HG03066 (cell line): ENCODE measurements at regions not wholly inside any gene's neighbourhood (a gene's known extent, or its start where the extent isn't known, plus 50 kb on each side); places are given as distances from the start of the nearest gene placed in this dataset.
"Not testable (repeated sequence)": the region's sequence is repeated elsewhere in the genome, so short reads cannot be mapped to it uniquely, and the experiment has no call there.

Experiments
- ATAC-seq: cut with Tn5 transposase; IDR thresholded peaks from one replicate; pipeline ENCODE4 v1.9.1; 2021; ENCODE audit warnings: low read depth; ENCODE audit not compliant: unreplicated experiment

DNA sequence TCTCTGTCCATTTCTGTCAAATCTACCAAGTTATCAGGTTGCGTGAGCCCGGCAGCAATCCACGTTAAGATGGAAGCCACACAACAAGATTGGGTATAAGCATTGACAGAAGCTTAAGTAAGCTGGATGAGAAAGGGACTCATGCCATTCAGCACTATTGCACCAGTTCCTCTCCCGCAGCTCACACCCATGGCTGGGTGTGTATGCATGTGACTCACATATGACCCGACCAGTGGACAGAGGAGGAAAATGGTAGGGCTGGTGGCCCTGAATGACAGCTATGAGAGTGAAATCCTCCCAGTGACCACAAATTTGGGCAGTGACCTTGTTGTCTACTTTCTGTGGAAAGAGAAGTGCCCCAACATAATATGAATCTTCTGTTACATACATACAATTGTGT, 113.5 kb downstream of the OTOR start:
- ATAC-seq = no peak

DNA sequence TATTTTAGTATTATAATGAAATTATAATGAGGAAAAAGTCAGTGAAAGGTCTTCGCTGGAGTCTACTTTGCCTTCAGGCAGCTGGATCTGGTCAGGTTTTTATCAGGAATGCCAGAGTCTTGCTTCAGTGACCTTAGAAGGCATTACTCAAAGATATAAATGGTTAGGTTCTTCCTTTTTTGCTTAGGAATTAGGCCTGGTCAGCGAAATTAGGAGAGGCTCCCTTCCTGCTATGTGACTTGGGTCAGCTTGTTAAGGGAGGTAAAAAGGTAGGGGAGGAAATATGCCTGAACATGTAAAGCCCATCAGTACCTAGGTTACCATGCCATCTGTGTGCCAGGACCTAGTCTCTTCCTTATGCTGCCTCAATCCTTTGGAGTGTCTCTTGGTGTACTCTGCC, 115.1 kb downstream of the OTOR start:
- ATAC-seq = no peak

DNA sequence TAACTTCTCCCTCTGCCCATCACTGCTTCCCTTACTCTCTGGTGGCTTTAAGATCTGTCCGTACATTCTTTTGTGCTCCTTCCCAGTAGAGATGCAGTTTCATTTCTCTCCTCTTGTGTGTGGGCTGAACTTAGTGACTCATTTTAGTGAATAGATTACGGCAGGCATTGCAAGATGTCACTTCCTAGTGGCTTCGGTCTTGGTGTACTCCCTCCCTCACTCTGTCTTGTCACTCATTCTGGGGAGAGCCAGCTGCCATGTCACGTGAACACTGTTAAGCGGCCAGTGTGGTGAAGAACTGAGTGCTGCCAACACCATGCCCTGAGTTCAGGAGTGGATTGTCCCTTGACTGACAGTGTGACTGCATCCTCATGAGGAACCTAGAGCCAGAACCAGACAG, 115.9 kb downstream of the OTOR start:
- ATAC-seq = no peak

- ATAC-seq = no peak
These were observed 116.8 kb downstream of the OTOR start for GRCh38 chr20:16864963-16865362.

DNA sequence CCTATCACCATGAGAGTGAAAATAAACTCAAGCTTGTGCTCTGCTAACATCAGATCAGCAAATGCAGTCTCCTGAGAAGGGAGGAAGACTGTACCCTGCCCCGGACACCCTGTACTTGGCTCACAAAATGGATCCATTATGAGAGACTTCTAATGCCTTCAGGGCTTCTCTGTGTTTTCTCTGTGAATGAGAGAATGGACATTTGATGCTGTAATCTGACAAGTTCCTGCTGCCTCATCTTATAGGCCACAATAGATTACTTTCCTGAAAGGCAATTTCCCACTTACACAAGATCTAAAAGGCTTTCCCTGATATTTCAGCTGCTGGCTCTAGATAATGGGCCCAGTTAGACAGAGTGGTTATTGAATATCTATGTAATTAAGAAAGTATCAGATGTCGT, 117.2 kb downstream of the OTOR start:
- ATAC-seq = no peak

DNA sequence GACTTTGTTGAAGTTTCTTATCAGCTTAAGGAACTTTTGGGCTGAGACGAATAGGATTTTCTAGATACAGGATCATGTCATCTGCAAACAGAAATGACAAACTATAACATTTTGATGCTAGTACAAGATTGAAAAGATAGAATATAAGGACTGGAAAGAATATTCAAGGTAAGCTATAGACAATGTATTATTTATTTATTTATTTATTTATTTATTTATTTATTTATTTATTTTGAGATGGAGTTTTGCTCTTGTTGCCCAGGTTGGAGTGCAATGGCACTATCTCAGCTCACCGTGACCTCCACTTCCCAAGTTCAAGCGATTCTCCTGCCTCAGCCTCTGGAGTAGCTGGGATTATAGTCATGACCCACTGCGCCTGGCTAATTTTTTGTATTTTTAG, 125.0 kb downstream of the OTOR start:
- ATAC-seq = not testable (repeated sequence)

- no peak for ATAC-seq
These were observed 128.9 kb downstream of the OTOR start for GRCh38 chr20:16877053-16877554.

DNA sequence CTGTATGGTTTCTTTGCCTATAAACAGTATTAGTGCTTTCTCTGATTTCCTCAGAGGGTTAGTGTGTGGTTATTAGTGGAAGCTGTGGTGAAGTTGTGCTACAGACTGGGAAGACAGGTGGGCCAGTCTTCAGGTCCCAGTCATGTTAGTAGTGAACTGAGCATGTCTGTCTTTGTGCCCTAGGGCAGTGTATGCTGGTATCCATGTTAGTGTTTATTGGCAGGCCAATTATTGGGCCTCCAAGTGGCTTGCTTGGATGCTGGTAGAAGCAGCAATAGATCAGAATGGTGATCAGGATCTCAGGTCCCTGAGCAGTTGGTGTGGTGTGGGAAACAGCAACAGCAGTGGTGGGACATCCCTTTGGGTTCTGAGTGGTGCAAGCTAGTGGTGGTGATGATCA, 137.6 kb downstream of the OTOR start:
- ATAC-seq = no peak

GRCh38 chr20:16898433-16898832, 150.3 kb downstream of the OTOR start:
- ATAC-seq = no peak

DNA sequence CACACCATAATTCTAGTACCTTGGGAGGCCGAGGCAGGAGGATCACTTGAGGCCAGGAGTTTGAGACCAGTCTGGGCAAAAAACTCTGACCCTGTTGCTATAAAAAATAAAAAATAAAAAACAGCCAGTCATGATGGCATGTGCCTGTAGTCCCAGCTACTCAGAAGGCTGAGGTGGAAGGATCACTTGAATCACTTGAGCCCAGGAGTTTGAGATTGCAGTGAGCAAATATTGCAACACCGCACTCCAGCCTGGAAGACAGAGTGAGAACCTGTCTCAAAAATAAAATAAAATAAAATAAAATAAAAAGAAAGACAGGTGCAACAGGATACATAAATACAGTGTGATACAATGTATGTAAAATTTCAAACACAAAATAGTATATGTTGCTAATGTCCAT, 154.5 kb downstream of the OTOR start:
- ATAC-seq = no peak

- no peak for ATAC-seq
These were observed 156.6 kb downstream of the OTOR start for GRCh38 chr20:16904751-16905150.

DNA sequence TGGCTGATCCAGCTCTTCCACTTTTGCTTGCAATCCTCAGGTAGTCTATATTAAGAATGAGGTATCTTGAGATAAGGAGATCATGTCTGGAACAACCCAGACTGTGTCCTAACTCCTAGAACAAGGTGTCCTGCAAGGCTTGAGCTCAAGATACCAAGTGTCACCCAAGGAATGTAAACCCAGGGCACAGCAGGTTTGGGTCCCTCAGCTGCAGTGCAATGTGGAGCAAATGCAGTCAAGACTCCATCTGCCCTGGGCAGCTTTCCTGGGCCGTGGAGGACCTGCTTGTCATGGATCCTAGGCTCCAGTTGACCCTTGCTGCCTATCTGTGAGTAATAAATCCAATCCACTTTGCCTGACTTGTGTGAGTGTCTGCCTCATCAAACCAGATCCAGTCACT, 166.1 kb downstream of the OTOR start:
- ATAC-seq = no peak

DNA sequence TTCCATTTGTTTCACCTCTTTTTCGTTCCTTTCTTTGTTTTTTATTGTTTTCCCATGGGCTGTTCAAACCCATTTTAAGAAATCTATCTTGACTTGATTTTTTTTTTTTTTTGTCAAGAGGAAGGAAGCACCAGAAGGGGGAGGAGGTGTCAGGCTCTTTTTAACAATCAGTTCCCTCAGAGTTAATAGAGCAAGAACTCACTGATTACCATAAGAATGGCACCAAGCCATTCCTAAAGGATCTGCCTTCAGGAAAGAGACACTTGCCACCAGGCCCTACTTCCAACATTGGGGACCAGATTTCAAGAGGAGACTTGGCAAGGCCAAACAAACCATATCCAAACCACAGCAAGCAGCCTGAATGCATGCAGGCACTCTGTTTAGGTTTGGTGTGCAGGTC, 168.0 kb downstream of the OTOR start:
- ATAC-seq = no peak

GRCh38 chr20:16917636-16918035, 169.5 kb downstream of the OTOR start:
- no peak for ATAC-seq

GRCh38 chr20:16918366-16918765, 170.2 kb downstream of the OTOR start:
- no peak for ATAC-seq

DNA sequence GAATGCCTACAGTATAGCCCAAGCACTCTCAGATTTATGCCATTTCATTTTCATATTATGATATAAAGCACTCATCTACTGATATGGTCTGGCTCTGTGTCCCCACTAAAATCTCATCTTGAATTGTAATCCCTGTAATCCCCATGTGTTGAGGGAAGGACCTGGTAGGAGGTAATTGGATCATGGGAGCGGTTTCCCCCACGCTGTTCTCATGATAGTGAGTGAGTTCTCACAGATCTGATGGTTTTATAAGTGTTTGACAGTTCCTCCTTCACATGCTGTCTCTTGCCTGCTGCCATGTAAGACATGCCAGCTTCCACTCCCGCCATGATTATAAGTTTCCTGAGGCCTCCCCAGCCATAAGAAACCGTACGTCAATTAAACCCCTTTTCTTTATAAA, 171.7 kb downstream of the OTOR start:
- no peak for ATAC-seq

DNA sequence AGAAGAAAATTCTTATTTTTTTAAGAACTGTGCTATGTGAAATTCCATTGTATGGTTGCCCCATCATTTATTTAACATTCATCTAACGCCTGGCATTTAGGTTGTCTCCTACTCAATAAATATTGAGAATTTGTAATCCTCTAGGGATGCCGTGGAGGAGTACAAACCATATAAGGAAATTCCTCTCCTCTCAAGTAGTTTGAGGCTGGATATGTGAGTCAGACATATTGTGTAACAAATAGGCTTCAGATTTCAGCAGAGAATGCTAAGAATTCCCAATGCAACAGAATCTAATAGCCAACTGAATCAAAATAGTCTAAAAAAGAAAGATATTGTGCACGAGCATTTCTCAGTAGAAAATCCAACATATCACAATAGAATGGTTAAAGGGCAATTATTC, 174.7 kb downstream of the OTOR start:
- ATAC-seq = no peak

DNA sequence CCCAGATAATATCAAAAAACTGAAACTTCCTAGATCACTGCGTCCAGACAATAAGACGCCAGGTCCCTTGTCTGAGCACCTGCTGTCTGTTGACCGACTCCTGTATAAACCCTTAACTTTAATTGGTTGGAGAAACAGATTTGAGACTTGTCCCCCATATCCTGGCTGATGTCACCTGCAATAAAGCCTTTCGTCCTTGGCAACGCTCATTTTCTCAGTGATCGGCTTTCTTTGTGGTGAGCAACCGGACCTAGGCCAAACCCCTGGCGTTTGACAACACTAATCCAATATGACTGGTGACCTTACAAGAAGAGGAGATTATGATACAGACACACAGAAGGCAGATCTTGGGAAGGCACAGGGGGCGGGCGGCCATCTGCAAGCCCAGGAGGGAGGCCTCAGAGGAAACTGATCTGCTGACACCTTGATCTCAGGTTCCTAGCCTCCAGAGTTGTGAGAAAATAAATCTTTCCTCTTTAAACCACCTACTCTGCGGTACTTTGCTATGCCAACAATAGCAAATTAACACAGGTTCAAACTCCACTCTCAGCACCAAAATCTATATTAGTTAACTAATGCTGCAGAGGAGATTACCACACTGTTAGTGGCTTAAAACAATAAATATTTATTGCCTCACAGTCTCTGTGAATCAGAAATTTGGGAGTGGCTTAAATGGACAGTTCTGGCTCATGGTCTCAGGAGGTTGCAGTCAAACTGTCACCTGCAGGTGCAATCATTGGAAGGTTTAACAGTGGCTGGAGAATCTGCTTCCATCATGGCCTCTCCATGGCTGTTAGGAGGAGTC, 178.7 kb downstream of the OTOR start:
- ATAC-seq = no peak

GRCh38 chr20:16929756-16930155, 181.6 kb downstream of the OTOR start:
- ATAC-seq = no peak

- no peak for ATAC-seq
These were observed 182.5 kb downstream of the OTOR start for GRCh38 chr20:16930656-16931055.

DNA sequence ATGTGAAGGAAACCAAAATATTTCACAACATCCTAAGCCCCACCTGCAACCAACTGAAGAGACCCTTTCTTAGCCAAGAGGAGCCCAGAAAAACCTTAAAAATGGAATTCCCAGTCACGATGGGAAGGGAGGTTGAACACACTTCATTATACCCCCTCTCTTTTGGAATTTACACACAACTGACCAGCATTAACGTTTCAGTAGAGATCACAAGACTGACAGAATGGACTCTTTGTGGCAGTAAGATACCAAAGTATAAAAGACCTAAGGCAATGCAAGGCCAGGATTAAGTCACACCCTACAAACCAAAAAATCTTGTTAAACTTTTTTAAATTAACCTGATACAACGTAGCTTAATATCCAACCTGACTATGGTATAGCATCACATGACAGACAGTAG, 190.9 kb downstream of the OTOR start:
- ATAC-seq = no peak

DNA sequence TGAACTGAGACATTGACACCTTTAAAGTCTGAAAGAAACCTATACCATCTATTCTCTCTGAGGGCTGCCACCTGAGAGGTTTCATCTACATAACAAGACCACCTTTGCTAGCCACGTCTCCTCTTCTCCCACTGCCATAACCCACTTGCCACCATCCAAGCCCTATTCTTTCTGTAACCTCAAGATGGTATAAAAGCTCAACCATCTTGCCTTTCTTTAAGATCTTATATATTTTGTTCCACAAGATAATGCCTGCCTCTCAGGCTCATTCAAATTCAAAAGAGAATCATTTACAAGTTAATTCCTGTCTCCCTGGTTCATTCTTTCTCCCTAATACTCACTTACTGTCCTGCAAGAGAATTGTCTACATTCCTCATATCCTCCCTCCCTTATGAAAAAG, 192.5 kb downstream of the OTOR start:
- ATAC-seq = no peak

DNA sequence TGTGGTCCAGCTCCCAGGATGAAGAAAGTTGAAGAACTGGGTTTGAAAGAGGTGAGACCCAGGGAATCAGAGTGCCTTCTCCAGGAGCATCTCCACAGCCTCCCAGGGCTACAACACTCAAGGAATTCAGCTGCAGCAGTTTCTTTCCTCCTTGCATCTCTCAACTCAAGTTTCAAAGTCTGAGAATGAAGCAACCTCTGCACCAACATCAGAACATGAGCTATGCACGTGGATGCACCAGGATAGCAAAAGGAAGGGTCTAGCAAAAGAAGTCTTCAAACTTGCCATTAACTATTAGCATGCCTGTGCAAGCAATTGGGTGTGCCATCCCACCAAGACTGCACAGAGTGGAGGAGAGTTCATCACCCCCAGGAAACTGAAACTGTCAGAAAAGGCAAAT, 193.9 kb downstream of the OTOR start:
- no peak for ATAC-seq
